Suprapubic skin (tissue), 4 donors: ENCODE measurements at regions not wholly inside any gene's neighbourhood (a gene's known extent, or its start where the extent isn't known, plus 50 kb on each side); places are given as distances from the start of the nearest gene placed in this dataset.

Experiments used
- CTCF ChIP-seq, 2 donors: fragments of 200-600 bp in 1 of 2; fragments of 450-650 bp in 1 of 2; sonication (generic) in 1 of 2; IDR thresholded peaks; one replicate each; pipeline ENCODE4 v1.5.1; 2016 to 2019; ENCODE audit warnings: antibody characterized with exemption in 2 of 2, mild to moderate bottlenecking in 1 of 2, moderate library complexity in 1 of 2
- EP300 ChIP-seq: sonication (generic); formaldehyde crosslinking; IDR thresholded peaks from one replicate; pipeline ENCODE4 v1.6.1; 2017; ENCODE audit warnings: antibody characterized with exemption
- POLR2A ChIP-seq, 2 donors: fragments of 450-650 bp; IDR thresholded peaks; one replicate each; pipeline ENCODE4 v1.6.1; 2017; ENCODE audit warnings: antibody characterized with exemption in 2 of 2, mild to moderate bottlenecking in 2 of 2, moderate library complexity in 2 of 2
- POLR2AphosphoS5 ChIP-seq, 3 donors: sonication (generic); formaldehyde crosslinking; IDR thresholded peaks; one replicate each; pipeline ENCODE4 v1.6.1; 2017; ENCODE audit warnings: antibody characterized with exemption in 3 of 3

- TF ChIP-seq EP300 (no peak), CTCF (IDR thresholded peaks at IDR 0.05) (no peak), POLR2A (IDR thresholded peaks at IDR 0.05) (no peak), POLR2AphosphoS5 (IDR thresholded peaks at IDR 0.05) (no peak)
Measured at GRCh38 chr18:66990909-66991308, 387.0 kb upstream of the CDH19 start.
